ENCODE measurements at regions not wholly inside any gene's neighbourhood (a gene's known extent, or its start where the extent isn't known, plus 50 kb on each side); places are given as distances from the start of the nearest gene placed in this dataset.
A peak's percentile ranks its signal among the peaks of the same experiment; 100 is the strongest.

GRCh38 chr7:46145412-46145811 is 224.3 kb upstream of the IGFBP3 start:
- DNase-seq = no peak

- DNase-seq = no peak
Observed at GRCh38 chr7:46143949-46144917, 223.2 kb upstream of the IGFBP3 start.

GRCh38 chr7:46143421-46143820 is 222.3 kb upstream of the IGFBP3 start:
- DNase-seq = no peak

GRCh38 chr7:46139079-46139478 is 218.0 kb upstream of the IGFBP3 start:
- DNase-seq = no peak

DNA sequence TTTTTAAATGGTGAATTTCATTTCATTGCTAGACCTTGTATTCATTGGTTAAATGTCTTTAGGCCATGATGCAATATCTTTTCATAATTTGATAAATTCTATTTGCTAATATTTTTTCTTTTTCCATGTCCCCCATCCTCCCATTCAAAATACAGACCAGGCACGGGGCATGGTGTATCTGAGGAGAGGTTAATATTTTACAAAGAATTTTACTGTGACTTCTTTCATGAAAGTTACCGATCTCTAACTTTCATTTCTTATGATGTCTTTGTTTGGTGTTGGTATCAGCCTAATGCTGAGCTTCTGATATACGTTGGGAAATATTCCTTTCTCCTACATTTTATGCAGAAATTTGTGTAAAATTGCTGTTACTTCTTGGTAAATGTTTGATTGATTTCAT is 216.7 kb upstream of the IGFBP3 start:
- DNase-seq = no peak

DNA sequence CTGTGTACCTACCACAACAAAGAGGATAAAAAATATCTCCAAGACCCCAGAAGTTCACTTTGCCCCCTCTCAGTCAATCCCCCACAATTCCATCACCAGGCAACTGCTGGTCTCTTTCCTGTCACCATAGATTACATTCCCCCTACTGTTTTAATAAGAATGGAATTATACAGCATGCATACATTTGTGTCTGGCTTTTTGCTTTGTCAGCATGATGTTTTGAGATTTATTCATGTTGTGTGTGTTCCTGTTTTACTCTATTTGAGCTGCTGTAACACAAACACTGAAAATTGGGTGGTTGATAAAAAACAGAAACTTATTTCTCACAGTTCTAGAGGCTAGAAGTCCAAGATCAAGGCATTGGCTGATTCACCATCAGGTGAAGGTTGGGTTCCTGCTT is 214.5 kb upstream of the IGFBP3 start:
- no peak for DNase-seq

DNA sequence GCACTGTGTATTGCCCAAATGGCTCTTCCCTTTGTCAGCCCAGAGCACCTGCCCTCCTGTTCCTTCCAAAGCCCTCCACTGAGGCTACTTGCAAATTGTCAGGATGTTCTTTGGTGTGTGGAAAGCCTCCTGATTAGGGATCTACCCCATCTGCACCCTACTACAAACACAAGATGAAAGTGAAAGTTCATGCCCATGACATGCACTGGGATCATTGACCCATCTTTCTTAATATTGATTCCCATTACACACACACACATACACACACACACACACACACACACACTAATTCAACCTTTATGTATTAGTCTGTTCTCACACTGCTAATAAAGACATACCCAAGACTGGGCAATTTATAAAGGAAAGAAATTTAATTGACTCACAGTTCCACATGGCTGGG is 213.7 kb upstream of the IGFBP3 start:
- DNase-seq = no peak

GRCh38 chr7:46134385-46134784 is 213.3 kb upstream of the IGFBP3 start:
- no peak for DNase-seq

DNA sequence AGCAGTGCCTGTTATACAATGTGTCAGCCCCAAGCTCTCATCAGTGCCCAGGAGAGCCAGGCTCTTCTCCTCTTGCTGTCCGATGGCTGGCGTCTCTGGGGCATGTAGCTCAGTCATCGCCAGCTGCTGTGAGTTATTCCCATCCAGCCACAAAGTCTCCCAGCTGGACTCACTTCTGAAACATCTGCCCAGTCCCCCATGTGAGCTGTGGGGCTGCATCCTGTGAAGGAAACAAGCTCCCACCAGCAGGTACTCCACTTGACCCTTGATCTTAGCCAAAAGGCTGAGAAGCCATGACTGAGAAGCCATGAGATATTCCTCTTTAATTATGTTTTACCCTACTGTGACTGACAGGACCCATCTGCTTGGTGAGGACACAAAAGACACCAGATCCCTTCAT is 212.7 kb upstream of the IGFBP3 start:
- no peak for DNase-seq

DNA sequence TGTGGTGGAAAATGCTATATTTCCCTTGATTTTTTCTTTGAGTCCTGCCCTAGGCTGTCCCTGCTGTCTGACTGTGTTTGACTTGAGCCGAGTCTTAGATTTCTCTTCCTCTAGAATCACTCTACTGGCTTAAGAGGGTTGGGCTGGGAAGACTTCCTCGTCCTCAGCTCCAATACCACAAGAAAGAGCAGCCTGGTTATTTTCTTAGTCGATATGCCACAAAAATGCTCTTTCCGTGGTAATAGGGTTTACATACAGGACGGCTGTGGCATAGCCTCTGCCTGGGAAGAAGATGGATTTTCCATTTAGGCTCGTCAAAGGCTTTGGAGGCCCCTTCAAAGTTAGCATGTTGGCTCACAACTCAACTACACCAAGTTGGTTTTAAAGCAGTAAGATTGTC is 212.0 kb upstream of the IGFBP3 start:
- no peak for DNase-seq

DNA sequence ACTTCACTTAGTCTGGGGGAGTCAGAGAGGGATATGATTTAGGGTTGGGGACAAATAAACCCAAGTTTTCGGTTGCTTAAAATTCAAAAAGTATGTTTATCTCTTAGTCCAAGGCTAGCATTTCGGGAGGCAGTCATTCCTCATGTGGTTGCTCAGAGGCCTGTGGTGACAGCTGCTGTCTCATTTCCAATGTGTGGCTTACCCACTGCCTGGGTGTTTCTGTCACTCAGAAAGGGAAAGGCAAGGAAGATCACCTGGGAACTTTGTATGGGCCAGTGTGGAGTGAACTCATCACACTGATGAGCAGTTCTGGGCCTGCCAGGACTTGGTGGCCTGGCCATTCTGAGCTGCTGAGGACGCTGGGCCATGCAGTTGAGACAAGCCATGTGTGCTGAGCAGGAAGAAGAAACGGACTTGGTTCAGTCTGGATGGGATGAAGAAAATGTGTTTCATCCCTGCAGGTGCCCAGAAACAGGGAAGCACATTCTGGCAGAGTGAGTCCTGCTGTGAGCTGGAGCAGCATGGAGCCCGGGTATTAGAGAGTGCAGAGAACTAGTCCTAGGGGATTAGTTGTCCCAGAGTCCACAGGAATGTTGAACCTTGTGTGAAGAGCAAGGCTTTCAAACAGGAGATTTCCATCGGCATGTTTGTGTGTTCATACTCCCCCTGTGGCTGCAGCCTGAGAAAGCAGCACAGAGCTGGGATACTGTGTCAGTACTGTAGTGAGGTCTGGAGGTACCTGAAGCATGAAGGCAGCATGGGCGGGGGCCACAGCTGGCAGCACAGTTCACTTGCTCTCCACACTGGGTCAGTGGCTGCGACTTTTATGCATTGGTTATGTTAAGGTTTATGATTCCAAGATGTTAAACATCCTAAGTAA is 211.1 kb upstream of the IGFBP3 start:
- DNase-seq = no peak

DNA sequence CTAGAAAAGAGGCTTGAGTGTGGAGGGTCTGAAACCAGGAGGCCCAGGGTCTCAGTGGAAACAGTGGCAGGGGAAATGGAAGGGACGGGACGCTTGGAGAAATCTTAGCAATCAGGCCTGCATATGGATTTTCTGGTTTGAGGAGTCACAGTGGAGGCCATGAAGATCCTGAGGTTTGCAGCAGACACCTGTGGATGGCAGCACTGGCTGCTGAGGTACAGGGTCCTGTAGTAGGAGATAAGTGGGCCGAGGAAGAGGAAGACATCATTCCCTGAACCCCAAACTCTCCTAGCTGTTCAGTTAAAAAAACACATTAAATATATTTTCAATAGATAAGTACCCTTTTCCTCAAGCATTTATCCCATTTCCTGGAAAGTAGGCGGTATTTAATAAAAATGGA is 208.8 kb upstream of the IGFBP3 start:
- peak; percentile 3 for DNase-seq

- DNase-seq = no peak
Observed at GRCh38 chr7:46127814-46128213, 206.7 kb upstream of the IGFBP3 start.

- no peak for DNase-seq
Observed at GRCh38 chr7:46126675-46127300, 205.7 kb upstream of the IGFBP3 start.

DNA sequence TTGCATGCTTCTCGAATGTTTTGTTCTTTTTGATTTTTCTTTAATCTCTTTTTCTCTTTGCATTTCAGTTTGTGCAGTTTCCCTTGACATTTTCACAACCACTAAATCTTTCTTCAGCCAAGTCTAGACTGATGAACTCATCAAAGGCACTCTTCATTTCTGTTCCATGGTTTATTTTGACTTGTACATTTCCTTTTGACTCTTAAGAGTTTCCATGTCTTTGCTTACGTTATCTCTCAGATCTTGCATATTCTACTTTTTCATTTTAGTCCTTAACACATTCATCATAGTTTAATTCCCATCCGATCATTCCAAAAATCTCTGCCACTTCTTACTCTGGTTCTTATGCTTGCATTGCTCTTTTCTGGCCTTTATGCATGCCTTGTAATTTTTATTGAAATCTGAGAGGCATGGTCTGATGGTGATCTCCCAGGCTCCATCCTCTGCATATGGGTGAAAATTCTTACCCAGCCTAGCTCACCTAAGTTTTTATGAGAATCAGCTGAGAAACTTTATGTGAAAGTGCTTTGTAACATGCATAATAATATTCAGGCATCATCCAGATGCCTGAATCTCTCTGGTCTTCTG is 202.8 kb upstream of the IGFBP3 start:
- DNase-seq = no peak

DNA sequence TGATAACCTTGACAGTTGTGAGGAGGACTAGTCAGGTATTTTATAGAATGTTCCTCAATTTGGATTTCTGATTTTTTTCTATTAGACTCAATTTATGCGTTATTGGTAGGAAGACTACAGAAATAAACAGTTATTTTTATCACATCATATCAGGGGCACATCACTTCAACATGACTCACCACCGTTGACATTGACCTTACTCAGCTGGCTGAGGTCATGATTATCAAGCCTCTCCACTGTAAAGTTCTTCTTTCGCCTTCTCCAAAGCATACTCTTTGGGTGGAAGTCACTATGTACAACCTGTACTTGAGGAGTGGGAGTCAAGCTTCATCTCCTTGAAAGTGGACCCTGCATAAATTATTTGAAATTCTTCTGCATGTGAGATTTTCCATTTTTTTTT is 194.3 kb upstream of the IGFBP3 start:
- no peak for DNase-seq

GRCh38 chr7:46109437-46109836 is 188.4 kb upstream of the IGFBP3 start:
- no peak for DNase-seq

GRCh38 chr7:46108272-46108671 is 187.2 kb upstream of the IGFBP3 start:
- no peak for DNase-seq

GRCh38 chr7:46107610-46108217 is 186.6 kb upstream of the IGFBP3 start:
- no peak for DNase-seq

DNA sequence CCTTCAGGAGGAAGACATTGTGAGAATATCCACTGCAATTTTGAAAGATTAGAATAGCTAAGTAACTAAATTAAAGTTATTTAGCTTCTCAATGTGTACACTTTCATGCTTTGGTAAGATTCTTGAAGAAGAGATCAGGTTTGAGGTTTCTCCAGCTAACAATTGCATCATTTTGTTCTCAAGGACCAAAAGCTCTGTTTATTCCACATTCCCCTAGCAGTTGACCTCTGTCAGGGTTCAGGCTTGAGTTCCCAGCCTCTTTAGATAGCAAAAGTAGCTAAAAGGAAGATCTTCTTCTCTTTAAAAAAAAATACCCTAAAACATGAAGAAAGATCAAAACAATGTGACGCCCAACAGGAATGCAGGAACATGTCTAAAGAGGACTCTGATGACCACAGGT is 179.4 kb upstream of the IGFBP3 start:
- no peak for DNase-seq

DNA sequence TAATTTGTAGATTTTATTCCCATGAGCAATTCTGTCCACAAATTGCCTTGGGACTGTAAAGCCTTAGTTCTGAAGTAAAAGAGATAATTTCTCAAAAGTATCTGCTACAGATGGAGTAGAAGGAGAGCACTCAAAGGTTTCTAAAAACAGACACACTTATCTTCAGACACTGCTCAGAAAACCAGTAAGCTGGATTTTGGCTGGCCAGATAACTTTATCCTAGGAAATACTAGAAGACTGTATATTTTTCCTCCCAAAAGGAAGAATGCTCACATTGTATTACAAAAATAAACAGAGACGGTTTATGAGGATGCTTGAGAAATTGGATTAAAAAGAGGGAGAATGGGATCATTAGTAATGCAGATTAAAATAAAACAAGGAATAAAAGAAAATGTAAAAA is 178.0 kb upstream of the IGFBP3 start:
- no peak for DNase-seq

- no peak for DNase-seq
Observed at GRCh38 chr7:46091071-46091470, 170.0 kb upstream of the IGFBP3 start.

- no peak for DNase-seq
Observed at GRCh38 chr7:46089281-46089680, 168.2 kb upstream of the IGFBP3 start.
